HG02870 (cell line): ENCODE measurements at regions not wholly inside any gene's neighbourhood (a gene's known extent, or its start where the extent isn't known, plus 50 kb on each side); places are given as distances from the start of the nearest gene placed in this dataset.
"Not testable (repeated sequence)": the region's sequence is repeated elsewhere in the genome, so short reads cannot be mapped to it uniquely, and the experiment has no call there.

ENCODE experiments used
- ATAC-seq: cut with Tn5 transposase; IDR thresholded peaks from one replicate; pipeline ENCODE4 v1.9.1; 2021; ENCODE audit warnings: mild to moderate bottlenecking, moderate library complexity; ENCODE audit not compliant: unreplicated experiment

DNA sequence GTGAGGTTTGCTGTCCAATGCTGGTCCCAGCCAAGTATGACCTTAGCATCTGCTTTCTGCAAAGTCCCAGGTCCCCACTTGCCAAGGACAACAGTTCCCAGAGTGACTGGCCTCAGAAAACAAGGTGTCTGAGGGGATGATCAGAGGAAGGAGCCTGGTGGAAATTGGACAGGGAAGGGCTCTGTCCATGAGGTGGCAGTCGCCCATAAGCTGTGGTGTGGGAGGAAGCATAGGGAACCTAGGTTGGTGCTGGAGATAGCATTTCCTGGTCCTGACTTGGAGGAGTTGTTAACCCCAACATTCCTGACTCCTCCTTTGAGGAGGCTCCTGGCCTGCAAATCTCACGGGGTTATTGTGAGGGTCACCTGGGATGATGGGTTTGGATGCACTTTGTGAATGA lies 77.8 kb downstream of the LIMS4 start:
- ATAC-seq = not testable (repeated sequence)

- not testable (repeated sequence) for ATAC-seq
Measured at GRCh38 chr2:110392366-110392765, 80.2 kb downstream of the LIMS4 start.

- not testable (repeated sequence) for ATAC-seq
Measured at GRCh38 chr2:110391035-110391418, 81.6 kb downstream of the LIMS4 start.

GRCh38 chr2:110390351-110391034 lies 82.1 kb downstream of the LIMS4 start:
- ATAC-seq = not testable (repeated sequence)

DNA sequence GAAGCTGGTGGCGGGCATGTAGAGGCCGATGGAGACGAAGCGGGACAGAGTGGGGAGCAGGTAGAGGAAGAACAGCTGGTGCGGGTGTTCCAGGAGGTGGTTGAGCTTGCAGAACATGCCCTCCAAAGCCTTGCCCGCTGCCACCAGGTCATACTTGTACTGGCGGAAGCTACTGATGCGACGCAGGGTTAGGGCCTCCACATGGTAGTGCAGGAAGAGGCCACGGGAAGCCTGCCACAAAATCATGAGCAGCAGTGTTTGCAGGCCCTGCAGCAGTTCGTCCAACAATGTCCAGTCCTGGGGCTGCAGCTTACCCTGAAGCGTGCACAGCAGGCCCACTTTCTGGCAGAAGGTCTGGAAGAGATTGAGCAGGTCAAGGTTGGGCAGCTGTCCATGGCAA lies 85.6 kb downstream of the LIMS4 start:
- not testable (repeated sequence) for ATAC-seq

DNA sequence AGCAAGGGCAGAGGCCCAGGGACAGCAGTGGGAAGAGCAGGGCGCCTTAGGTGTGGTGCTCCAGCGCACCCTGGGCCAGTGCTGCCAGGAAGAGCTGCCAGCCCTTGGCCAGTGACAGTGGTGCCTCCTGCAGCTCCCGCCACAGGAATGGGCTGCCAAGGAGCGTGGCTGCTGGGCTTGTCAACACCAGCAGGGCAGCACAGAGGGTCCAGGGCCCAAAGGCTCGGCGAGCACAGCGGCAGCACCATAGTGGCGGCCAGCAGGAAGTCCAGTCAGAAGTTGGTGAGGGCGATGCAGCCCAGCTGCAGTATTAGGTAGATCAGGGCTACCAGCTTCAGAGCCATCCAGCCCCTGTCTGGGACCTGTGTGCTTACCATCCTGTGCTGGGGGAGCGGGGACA lies 86.1 kb downstream of the LIMS4 start:
- ATAC-seq = not testable (repeated sequence)

DNA sequence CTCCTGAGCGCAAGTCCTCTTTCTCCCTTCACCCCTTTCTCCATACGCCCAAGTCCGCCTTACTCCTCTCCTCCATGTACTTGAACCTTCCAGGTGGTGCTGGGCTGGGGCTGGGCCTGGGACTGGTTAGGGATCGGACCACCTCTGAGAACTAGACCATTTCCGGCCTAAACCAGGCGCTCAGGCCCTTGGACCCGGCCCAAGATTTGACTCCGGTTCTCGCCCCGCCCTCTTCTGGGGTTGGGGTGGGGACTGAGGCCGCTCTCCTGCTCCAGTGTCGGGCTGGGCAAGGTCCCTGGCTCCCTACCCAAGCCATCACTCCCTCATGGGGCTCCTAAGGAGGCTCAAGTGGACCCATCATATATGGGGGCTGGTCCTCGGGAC lies 87.9 kb downstream of the LIMS4 start:
- not testable (repeated sequence) for ATAC-seq

DNA sequence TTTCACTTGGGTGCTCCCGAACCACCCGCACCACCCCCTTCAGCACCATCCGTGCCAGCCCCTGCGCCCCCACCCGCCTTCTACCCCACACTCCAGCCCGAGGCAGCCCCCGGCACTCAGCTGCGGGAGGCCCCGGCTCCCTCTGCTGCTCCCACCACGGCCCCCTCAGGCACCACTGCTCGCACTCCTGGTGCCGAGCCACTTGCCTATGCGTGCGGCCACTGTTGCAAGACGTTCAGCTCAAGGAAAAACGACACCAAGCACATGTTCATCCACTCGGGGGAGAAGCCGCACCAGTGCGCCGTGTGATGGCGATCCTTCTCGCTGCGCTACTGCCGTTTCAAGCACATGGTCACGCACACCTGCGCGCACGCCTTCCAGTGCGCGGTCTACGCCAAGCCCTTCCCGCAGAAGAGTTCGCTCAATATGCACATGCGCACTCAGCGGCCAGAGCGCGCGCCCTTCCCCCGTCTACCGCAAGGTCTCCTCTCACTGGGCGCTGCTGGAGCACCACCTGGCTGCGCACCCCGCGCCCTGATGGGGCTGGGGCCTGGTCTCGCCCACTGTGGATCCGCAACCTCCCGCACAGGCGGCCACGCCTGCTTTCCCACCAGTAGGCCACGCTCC lies 88.4 kb downstream of the LIMS4 start:
- ATAC-seq = not testable (repeated sequence)

DNA sequence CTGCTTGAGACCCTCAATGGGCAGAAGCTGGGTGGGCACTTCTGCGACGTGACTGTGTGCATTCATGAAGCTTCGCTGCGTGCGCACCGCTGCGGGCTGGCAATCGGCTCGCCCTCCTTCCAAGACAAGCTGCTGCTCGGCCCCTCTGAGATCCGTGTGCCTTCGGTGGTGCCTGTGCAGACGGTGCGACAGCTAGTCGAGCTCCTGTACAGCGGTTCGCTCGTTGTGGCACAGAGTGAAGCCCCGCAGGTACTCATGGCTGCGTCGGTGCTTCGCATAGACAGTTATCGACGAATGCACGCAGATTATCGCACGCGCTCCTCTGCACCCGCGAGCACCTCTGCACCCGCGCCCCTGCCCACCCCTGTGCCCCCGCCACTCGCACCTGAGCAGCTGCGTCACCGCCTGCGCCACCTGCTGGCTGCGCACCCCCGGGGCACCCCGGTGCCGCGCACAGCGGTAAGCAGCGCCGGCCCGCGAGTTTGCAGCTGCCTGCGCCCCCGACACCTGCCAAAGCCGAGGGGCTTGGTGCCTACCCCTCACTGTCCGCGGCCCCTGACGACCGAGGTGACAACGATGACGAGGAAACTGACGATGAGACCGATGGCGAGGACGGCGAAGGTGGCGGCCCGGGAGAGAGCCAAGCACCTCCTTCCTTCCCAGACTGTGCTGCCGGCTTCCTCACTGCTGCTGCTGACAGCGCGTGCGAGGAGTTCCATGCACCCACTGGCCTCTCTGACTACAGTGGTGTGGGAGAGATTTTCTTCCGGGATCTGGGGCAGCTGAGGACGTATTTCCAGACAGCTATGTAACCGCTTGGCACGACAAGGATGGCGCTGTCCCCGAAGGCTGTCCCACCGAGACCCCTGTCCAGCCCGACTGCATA lies 89.2 kb downstream of the LIMS4 start:
- ATAC-seq = not testable (repeated sequence)

DNA sequence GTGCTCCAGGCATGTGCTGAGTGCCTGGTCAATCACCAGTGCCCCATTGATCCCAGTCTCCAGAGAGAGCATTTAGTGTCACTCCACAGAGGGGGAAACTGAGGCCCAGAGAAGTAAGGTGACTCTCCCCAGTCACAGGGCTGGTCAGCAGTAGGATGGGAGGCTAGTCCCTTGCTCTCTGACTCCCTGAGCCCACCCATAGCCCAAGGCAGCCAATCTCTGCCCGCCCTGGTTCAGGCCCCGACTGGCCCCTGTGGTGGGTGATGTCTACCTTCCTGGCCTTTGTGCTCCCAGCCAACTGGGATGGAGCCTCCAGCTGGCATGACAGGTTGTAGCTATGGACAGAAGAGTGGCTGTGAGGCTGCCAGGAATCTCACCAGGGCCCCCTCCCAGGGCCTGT lies 99.1 kb downstream of the LIMS4 start:
- not testable (repeated sequence) for ATAC-seq

GRCh38 chr2:110371633-110372032 lies 101.0 kb downstream of the LIMS4 start:
- not testable (repeated sequence) for ATAC-seq

- ATAC-seq = not testable (repeated sequence)
Measured at GRCh38 chr2:110357616-110358015, 115.0 kb downstream of the LIMS4 start.

DNA sequence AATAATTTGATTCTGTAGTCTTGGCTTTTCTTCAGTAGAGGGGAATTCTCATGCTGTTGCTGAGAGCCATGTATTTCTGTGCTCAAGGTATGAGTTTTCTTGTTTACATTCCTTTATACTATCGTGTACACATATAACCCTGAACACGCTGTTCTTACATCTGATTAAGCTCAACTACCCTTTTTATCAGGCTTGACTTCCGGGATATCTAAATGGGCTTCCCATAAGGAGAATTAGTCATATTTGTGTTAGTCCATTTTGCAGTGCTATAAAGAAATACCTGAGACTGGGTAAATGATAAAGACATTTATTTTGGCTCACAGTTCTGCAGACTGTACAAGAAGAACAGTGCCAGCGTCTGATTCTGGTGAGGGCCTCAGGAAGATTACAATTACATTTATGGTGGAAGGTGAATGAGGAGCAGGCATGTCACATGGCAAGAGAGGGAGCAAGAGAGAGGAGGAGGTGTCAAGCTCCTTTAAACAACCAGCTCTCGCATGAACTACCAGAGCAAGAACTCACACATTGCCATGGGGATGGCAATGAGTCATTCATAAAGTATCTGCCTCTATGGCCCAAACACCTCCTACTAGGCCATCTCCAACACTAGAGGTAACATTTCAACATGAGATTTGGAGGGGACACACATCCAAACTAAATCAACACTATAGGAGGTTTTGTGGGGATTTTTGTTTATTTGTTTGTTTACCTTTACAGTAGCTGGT lies 118.2 kb downstream of the LIMS4 start:
- ATAC-seq = not testable (repeated sequence)

DNA sequence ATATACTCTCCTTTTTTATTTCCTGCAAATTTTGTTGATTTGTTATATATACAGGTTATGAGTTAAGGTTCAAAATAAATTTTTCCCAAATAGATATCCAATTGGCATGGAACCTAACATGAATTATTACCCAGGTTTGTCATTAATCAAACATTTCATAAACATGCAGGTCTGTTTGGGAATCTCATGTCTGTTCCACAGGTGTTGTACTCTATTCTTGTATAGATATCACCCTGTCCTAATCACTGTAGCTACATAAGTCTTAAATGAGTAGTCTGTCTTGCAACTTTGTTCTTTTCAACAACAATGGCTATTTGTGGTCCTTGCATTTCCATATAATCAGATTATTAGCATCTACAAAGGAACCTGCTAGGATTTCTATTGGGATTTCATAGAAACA lies 121.9 kb downstream of the LIMS4 start:
- not testable (repeated sequence) for ATAC-seq

- not testable (repeated sequence) for ATAC-seq
Measured at GRCh38 chr2:110348902-110349301, 123.7 kb downstream of the LIMS4 start.

GRCh38 chr2:110344405-110345035 lies 128.1 kb downstream of the LIMS4 start:
- ATAC-seq = not testable (repeated sequence)

GRCh38 chr2:110342077-110342476 lies 129.7 kb upstream of the MTLN start:
- ATAC-seq = not testable (repeated sequence)

DNA sequence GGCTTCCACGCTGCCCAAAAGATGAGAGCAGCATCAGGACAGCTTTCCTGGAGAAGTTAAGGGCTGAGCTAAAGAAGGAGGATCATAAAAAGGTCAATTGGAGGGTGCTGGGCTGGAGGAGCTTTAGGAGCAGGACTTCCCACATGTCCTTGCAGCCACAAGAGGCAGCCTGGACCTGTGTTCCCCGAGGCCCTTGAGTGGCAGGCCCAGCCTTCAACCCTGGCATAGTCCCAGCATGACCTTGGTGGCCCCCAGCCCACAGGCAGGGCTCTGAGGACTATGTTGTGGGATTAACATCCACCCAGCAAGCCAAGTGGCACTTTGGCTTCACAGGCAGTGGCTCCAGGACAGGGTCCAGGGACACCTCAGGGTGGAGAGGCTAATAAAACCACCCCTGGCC lies 126.8 kb upstream of the MTLN start:
- not testable (repeated sequence) for ATAC-seq

DNA sequence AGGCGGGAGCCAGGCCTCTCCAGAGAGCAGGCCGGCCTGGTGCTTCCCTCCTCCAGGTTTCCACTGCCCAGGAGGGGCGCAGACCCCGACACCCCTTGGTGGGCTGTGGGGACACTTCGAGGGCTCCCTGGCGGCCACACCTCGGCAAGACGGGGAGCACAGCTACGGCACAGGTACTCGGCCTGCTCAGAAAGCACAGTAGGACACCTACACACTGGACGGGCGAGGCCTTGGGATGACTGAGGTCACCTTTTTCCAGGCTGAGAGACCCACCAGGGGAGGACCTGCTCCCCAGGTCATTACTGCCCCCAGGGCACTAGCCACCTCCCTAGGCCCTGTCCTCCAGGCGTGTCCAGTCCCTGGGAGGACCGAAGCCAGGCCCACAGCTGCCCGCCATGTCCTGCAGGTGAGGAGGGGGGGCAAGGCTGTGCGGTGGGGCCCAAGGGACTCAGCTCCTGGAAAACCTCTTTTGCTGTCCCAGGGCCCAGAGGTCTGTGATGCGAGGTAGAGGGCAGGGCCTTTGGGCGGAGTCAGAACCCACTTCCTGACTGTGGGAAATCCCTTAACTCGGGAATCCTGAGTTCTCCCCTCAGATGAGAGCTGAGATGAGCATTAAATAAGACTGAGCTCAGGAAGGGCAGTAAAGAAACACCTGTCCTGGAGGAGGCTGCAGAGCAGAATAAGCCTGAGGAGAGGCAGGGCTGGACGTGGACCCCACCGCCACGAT lies 126.1 kb upstream of the MTLN start:
- not testable (repeated sequence) for ATAC-seq

DNA sequence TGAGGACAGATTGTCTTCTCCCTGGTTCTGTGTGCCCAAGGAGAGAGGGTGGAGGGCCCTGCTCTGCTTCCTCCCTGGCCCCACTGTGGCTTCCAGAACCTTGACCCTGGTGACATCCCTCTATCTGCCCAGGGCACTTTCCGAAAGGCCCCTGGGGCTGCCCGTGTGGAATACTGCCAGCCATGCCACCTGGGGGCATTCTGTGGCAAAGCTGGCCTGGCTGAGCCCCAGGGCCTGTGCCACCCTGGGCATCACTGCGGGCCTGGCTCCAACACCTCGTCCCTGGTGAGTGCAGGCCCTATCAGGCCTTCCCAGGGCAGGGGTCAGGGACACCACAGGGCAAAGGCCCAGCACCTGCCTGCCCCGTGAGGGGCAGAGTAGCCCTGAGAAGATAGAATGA lies 123.7 kb upstream of the MTLN start:
- not testable (repeated sequence) for ATAC-seq
